GM12891 (cell line): ENCODE measurements at regions not wholly inside any gene's neighbourhood (a gene's known extent, or its start where the extent isn't known, plus 50 kb on each side); places are given as distances from the start of the nearest gene placed in this dataset.

Experiments
- POLR2A ChIP-seq: IDR thresholded peaks from 2 replicates; pipeline ENCODE4 v1.6.1; 2011; ENCODE audit warnings: low read depth, low read length, control low read depth
- POLR2AphosphoS5 ChIP-seq: IDR thresholded peaks from 2 replicates; pipeline ENCODE4 v1.6.1; 2011; ENCODE audit warnings: low read depth, low read length, control low read depth
- TAF1 ChIP-seq: IDR thresholded peaks from 2 replicates; pipeline ENCODE4 v1.6.1; 2011; ENCODE audit warnings: low read depth, low read length, control low read depth

DNA sequence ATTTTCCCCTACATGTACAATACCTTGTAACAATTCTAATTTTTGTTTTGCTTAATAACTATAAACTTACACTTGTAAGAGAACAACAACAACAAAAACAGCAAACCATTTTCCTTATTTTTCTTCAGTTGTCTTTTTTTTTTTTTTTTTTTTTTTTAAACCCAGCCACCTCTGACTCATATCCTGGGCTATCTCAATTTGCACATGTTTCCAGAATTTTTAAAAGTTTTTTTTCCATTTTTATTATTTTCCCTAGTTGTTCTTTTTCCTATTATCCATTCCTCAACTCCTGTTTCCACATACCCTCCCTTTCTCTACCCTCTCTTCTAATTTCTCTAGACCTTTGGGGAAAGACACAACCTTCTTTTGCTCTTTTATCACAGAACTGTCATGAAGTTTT is 112.5 kb downstream of the EFEMP1 start:
- TF ChIP-seq POLR2A (no peak), POLR2AphosphoS5 (no peak), TAF1 (no peak)
